ENCODE measurements at regions not wholly inside any gene's neighbourhood (a gene's known extent, or its start where the extent isn't known, plus 50 kb on each side); places are given as distances from the start of the nearest gene placed in this dataset.

- Histone ChIP-seq H3K27ac (no peak overlapping the region), H3K9me3 (replicated peaks) (0 out of 2 replicates have a peak, but pooled peaks cover 2% of the 10 kb centered on the region), H3K36me3 (no peaks in the 10 kb centered on the region), H3K27me3 (replicated peaks) (no peaks in the 10 kb centered on the region), H3K4me1 (replicated peaks) (peaks cover 7% of the 10 kb centered on the region; the same call in 1 of the 2 replicates), H3K4me3 (no peak overlapping the region)
- DNase-seq (ENCODE audit: low read depth in 1 of 2, low spot score in 2 of 2), result no peak
These were observed 67.3 kb upstream of the PALS2 start for GRCh38 chr7:24505968-24506367.

DNA sequence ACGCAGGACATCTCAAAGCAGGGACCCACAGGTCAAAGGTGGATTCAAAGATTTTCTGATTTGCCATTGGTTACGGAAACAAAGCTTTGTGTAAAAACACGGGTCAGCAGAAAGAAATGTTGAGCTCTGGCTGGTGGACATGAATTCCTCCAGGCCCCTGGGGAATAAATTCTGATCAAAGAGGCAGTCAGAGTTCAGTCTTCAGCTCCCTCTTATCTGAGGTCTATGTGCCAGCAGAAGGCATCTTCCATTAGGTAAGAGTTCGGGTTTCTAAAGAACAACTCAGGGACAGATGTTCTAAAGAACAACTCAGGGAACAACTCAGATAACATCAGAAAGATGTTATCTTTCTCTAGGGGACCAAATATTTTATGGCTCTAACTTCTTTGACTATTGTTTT, 64.9 kb upstream of the PALS2 start:
- no peaks in the 10 kb centered on the region for H3K27me3 ChIP-seq (replicated peaks)
- no peak overlapping the region for H3K4me3 ChIP-seq
- DNase-seq (ENCODE audit: low read depth in 1 of 2, low spot score in 2 of 2), result no peak
- H3K9me3 ChIP-seq (replicated peaks), result 0 out of 2 replicates have a peak, but pooled peaks cover 2% of the 10 kb centered on the region
- H3K27ac ChIP-seq, result no peak overlapping the region
- peaks cover 7% of the 10 kb centered on the region; the same call in 1 of the 2 replicates for H3K4me1 ChIP-seq (replicated peaks)
- no peaks in the 10 kb centered on the region for H3K36me3 ChIP-seq

DNA sequence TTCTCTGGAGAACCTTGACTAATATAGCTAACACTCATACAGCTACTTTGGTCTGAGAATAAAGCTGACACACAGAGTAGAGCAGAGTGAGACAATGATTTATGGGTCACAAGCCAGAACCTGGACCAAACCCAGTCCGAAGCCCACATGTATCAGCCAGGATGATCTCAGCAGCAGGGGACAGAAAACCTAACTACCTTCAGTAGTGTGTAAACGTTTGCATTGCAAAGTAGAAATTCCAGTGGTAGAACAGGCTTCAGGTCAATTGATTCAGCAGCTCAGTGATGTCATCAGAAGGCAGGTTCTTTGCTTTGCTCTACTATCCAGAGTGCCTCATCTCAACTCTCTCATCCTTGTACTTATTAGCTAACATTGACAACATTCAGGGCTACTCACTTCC, 62.5 kb upstream of the PALS2 start:
- no peak overlapping the region for H3K27ac ChIP-seq
- no peak overlapping the region for H3K4me3 ChIP-seq
- no peaks in the 10 kb centered on the region for H3K27me3 ChIP-seq (replicated peaks)
- H3K4me1 ChIP-seq (replicated peaks), result no peaks in the 10 kb centered on the region
- no peak for DNase-seq (ENCODE audit: low read depth in 1 of 2, low spot score in 2 of 2)
- H3K36me3 ChIP-seq, result no peaks in the 10 kb centered on the region
- H3K9me3 ChIP-seq (replicated peaks), result 0 out of 2 replicates have a peak, but pooled peaks cover 2% of the 10 kb centered on the region

GRCh38 chr7:24517166-24517565, 56.1 kb upstream of the PALS2 start:
- no peaks in the 10 kb centered on the region for H3K36me3 ChIP-seq

GRCh38 chr7:24521917-24522623, 51.2 kb upstream of the PALS2 start:
- H3K9me3 ChIP-seq (replicated peaks), result no peaks in the 10 kb centered on the region
- H3K4me3 ChIP-seq, result no peak overlapping the region
- no peak overlapping the region for H3K27ac ChIP-seq
- no peaks in the 10 kb centered on the region for H3K4me1 ChIP-seq (replicated peaks)
- H3K36me3 ChIP-seq, result no peaks in the 10 kb centered on the region
- H3K27me3 ChIP-seq (replicated peaks), result no peaks in the 10 kb centered on the region; the same call in 1 of the 2 replicates
- no peak for DNase-seq (ENCODE audit: low read depth in 1 of 2, low spot score in 2 of 2)

More at GRCh38 chr7:24517166-24517565, 56.1 kb upstream of the PALS2 start:
- H3K27me3 ChIP-seq (replicated peaks), result no peaks in the 10 kb centered on the region; the same call in 1 of the 2 replicates
- H3K9me3 ChIP-seq (replicated peaks), result no peaks in the 10 kb centered on the region
- H3K4me3 ChIP-seq, result no peak overlapping the region
- H3K4me1 ChIP-seq (replicated peaks), result no peaks in the 10 kb centered on the region
- no peak for DNase-seq (ENCODE audit: low read depth in 1 of 2, low spot score in 2 of 2)
- H3K27ac ChIP-seq, result no peak overlapping the region

Data from SJSA1 (cell line).